HG03103 (cell line): ENCODE measurements at regions not wholly inside any gene's neighbourhood (a gene's known extent, or its start where the extent isn't known, plus 50 kb on each side); places are given as distances from the start of the nearest gene placed in this dataset.

Experiments
- ATAC-seq: cut with Tn5 transposase; IDR thresholded peaks from one replicate; pipeline ENCODE4 v1.9.1; 2021; ENCODE audit warnings: low read depth; ENCODE audit not compliant: unreplicated experiment

- no peak for ATAC-seq
Measured at GRCh38 chr1:219805191-219805590, 123.2 kb downstream of the SLC30A10 start.

GRCh38 chr1:219801156-219801820 is 127.1 kb downstream of the SLC30A10 start:
- ATAC-seq, result no peak

GRCh38 chr1:219798283-219799030 is 129.9 kb downstream of the SLC30A10 start:
- ATAC-seq, result no peak

- ATAC-seq, result no peak
Measured at GRCh38 chr1:219797683-219798082, 130.7 kb downstream of the SLC30A10 start.

- no peak for ATAC-seq
Measured at GRCh38 chr1:219797009-219797408, 131.3 kb downstream of the SLC30A10 start.

- ATAC-seq, result no peak
Measured at GRCh38 chr1:219795363-219795917, 132.9 kb downstream of the SLC30A10 start.

- no peak for ATAC-seq
Measured at GRCh38 chr1:219794085-219794743, 134.1 kb downstream of the SLC30A10 start.

GRCh38 chr1:219792337-219793021 is 135.9 kb downstream of the SLC30A10 start:
- no peak for ATAC-seq

- no peak for ATAC-seq
Measured at GRCh38 chr1:219791766-219792165, 136.6 kb downstream of the SLC30A10 start.

- ATAC-seq, result no peak
Measured at GRCh38 chr1:219790834-219791615, 137.3 kb downstream of the SLC30A10 start.

GRCh38 chr1:219788700-219789099 is 139.7 kb downstream of the SLC30A10 start:
- no peak for ATAC-seq

GRCh38 chr1:219788091-219788490 is 140.3 kb downstream of the SLC30A10 start:
- no peak for ATAC-seq

- ATAC-seq, result no peak
Measured at GRCh38 chr1:219784660-219785381, 143.5 kb downstream of the SLC30A10 start.

- ATAC-seq, result no peak
Measured at GRCh38 chr1:219783605-219784235, 144.6 kb downstream of the SLC30A10 start.

GRCh38 chr1:219782929-219783328 is 145.4 kb downstream of the SLC30A10 start:
- ATAC-seq, result no peak

- no peak for ATAC-seq
Measured at GRCh38 chr1:219782311-219782710, 146.0 kb downstream of the SLC30A10 start.

GRCh38 chr1:219781491-219781890 is 146.9 kb downstream of the SLC30A10 start:
- no peak for ATAC-seq

GRCh38 chr1:219778793-219779369 is 149.5 kb downstream of the SLC30A10 start:
- no peak for ATAC-seq
